GM18511 (cell line): ENCODE measurements at regions not wholly inside any gene's neighbourhood (a gene's known extent, or its start where the extent isn't known, plus 50 kb on each side); places are given as distances from the start of the nearest gene placed in this dataset.

Experiments used
- ATAC-seq: cut with Tn5 transposase; IDR thresholded peaks from one replicate; pipeline ENCODE4 v1.9.1; 2021; ENCODE audit warnings: mild to moderate bottlenecking, moderate library complexity; ENCODE audit not compliant: unreplicated experiment

DNA sequence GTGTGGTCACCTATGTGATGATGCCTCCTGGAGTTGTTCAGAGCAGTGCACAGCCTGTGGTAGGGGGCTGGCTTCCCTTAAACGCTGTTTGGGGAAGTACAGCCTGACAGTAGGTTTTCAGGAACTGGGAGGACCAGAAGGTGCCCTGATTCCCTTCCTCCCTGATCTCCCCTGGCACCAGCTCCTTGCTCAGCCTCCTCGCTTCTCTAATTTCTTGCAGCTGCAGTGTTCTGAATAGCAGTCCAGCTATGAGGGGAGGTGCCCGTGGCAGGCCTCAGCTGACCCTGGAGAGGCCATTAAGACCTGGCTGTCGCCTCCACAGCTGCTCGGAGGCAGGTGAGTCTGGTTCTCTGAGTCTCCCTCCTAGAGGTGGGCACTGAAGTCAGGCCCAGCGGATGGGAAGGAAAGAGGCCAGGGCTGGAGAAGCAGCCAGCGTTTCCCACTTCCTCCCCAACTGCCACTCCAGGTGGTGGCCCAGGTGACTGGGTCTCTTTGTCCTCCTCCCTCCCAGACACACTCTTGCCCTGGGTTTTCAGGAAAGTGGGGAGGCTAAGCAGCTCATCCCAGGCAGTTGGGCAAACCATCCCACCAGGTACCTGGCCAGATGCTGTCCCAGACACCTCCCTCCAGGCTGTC, 52.0 kb upstream of the RPL11 start:
- ATAC-seq = no peak

DNA sequence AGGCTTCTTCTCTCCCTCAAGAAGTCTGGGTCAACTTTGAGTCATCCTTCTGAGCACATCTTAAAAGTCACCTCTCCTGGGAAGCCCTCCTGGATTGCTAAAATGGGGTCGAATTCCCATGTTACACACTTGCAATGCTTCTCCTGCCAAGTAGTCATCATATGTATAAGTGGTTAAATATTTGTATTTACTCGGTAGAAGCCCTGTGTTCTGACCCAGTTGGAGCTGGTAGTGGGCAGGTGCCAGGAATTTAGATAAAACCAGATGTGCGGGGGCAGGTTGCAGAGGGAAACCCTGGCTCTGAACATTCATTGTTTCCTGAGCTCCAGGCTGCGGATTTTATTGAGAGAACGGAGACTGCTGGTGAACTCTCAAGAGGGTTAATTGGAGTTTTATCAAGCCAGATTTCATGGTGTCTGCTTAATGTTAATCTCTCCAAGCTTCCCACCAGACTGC, 52.8 kb upstream of the RPL11 start:
- ATAC-seq = no peak

DNA sequence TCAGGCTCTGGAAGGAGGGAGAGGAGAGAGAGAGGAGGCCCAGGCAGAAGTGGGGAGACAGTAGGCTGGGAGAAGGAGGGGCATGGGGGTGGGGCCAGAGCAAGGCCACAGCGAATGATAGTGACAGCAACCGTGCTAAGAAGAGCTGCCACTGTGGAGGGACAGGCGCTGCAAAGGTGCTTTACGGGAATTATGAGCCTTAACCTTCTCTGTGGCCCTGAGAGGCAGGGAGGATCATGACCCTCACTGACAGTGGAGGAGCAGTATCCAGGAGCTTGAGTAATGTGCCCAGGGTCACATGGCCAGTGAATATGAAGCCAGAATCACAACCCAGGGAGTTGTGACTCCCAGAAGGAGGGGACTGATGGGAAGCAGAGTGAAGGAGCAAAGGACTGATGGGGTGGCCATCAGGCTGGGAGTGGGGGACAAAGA, 53.4 kb upstream of the RPL11 start:
- no peak for ATAC-seq

DNA sequence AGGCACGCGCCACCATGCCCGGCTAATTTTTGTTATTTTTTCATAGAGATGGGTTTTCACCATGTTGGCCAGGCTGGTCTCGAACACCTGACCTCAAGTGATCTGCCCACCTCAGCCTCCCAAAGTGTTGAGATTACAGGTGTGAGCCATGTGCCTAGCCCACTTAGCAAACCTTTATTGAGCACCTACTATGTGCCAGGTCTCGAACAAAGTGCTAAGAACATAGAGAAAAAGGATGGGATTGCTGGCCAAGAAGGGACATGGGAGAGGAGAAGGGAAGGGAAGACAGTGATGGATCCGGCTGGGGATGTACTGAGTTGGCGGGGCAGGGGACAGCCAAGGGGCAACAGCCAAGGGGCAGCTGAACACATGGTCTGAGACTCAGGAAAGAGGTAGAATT, 55.6 kb upstream of the RPL11 start:
- no peak for ATAC-seq

DNA sequence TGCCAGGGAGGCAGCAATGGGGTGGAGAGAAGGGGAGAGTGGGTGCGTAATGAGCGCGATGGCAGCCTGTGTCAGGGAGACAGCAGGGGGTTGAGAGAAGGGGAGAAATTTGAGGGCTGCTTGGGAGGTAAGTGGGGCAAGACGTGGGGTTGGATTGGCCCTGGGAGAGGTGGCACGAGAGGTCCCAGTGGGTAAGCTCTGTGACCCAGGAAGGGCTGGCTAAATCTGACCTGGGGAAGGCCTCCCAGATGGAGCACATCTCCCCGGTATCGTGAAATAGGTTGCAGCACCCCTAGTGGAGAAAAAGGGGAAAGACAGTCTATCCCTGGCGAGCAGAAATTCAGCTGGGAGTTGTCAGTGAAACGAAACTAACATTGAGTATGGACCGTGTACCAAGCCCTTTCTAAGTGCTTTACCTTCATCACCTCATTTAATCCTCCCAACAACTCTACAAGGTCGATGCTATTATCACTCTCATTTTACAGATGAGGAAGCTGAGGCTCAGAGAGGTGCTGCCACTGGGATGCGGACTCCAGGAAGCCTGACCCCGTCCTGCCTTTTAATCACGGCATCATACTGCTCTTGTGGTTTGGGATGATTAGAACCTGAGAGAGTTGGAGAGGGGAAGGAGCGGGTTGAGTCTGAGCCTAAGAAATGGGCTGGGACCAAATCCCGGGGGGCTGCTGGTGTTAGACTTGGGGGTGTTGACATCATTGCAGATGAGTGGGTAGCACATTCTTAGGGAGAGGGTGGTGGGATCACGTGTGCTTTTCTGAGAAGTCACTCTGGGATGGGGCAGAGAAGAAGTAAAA, 56.6 kb upstream of the RPL11 start:
- ATAC-seq = no peak

DNA sequence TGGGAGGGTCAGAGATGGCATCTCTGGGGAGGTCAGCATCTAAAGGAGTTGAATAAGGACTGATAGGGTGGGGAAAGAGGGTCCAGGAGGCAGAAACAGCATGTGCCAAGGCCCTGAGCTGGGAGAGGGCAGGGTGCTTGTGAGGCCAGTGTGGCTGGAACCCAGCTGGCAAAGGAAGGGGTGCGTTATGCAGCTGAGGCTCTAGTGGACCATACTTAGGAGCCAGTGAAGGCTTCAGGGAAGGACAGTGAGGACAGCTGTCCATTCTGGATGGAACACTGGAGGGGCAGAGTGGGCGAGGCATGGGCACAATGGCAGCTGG, 57.1 kb upstream of the RPL11 start:
- no peak for ATAC-seq

DNA sequence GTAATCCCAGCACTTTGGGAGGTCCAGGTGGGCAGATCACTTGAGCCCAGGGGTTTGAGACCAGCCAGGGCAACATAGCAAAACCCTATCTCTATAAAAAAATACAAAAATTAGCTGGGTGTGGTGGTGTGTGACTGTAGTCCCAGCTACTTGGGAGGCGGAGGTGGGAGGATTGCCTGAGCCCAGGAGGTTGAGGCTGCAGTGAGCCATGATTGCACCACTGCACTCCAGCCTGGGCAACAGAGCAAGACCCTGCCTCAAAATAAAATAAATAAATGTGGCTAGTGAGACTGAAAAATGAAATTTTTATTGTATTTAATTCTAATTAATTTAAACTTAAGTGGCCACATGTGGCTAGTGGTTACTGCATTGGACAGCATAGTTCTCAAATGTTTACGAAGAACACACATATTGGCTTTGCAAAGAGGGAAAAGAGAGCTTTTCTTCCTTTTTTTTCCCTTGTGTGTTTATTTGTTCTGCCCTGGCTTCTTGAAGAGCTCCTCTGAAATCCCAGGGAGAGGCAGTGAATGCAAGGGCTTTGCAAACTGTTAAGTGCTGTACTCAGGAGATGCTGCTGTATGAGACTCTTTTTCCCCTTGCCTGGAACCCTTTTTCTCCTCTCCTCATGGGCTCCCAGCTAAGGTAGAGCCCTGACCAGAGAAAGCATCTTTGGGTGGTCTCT, 59.0 kb upstream of the RPL11 start:
- no peak for ATAC-seq

DNA sequence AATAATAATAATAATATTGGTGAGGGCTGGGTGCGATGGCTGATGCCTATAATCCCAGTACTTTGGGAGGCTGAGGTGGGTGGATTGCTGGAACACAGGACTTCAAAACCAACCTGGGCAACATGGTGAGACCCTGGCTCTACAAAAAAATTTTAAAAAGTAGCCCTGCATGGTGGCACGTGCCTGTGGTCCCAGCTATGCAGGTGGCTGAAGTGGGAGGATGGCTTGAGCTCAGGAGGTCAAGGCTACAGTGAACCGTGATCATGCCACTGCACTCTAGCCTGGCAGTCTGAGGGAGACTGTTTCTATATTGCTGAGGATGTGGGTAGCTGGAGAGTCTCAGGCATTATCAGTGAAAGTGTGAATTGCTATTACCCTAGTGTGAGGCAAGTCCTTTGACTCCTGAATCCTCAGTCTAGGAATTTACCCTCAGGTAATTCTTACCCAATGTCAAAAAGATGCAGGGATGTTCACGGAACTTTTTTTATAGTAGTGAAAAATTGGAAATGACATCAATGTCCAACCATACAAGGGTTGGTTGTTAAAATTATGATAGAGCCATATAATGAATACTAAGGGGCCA, 61.8 kb upstream of the RPL11 start:
- no peak for ATAC-seq

DNA sequence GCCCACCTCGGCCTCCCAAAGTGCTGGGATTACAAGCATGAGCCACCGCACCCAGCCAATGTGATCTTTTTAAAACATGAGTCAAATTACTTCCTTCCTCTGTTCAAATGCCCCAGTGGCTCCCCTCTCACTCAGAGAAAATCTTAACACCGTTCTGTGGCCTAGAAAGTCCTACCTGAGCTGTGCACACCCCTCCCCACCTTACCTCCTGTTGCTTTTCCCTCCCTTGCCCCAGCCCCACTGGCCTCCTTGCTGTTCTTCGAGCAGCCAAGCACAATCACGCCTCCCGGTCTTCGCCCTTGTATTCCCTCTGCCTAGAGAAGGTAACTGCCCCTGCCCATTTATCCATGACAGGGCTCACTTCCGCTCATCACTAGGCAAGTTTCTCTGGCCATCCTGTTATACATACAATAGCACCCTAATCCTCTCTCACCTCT, 62.6 kb upstream of the RPL11 start:
- ATAC-seq = no peak

DNA sequence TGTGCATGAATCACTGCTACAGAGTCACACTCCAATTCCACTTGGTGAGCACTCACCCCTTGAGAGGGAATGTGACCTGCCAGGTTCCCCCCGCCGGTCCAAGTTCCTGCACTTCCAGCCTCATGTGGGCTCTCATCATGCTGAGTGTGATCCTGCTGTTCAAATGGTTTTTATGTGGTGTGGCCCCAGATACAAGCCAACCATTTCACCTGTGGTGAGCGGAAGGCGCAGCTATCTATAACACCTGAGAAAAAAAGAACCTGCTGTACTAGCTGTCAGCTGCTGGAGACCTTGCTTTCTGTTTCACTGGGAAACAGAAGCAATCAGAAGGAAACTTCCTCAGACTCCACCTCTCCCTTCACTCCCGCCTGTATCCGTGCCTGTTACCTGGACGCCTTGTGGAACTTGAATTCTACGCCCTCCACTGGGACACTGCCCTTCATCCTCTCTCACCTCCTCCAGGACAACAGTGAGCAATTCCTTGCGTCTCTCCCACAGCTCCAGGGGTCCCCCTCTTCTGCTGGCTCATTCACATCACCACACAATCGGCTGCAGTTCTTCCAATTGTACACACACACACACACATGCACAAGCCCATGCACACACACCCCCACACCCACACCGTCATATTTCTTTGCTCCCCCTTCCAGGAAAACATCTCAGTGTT, 64.4 kb upstream of the RPL11 start:
- ATAC-seq = no peak

DNA sequence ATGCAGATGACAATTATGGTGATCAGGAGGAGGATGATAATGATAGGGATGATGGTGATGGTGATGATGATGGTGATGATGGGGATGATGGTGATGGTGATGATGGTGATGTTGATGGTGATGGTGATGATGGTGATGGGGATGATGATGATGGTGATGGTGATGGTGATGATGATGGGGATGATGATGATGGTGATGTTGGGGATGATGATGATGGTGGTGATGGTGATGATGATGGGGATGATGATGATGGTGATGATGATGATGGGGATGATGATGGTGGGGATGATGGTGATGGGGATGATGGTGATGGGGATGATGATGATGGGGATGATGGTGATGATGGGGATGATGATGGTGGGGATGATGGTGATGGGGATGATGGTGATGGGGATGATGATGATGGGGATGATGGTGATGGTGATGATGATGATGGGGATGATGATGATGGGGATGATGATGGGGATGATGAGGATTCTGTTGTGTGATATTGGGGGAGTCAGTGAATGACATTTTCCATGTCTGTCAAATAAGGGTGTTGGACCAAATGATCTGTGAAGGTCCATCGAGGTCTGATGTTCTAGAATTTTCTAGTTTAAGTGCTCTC, 65.6 kb upstream of the RPL11 start:
- ATAC-seq = no peak

DNA sequence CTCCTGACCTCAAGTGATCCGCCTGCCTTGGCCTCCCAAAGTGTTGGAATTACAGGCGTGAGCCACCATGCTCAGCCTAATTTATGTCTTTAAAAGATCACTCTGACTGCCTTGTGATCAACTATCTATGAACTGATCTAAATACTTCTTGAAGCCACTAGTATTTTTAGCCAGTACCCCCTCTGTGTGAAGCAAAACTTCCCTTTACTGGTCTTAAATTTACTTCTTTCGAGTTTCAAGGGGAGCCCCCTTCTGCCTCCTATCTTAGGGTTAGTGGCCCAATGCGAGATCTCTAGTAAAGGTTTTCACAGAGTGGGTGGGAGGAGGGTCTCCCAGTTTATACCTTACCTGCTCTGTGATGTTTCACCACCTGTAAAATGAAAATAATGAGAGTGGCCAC, 66.1 kb upstream of the RPL11 start:
- no peak for ATAC-seq

DNA sequence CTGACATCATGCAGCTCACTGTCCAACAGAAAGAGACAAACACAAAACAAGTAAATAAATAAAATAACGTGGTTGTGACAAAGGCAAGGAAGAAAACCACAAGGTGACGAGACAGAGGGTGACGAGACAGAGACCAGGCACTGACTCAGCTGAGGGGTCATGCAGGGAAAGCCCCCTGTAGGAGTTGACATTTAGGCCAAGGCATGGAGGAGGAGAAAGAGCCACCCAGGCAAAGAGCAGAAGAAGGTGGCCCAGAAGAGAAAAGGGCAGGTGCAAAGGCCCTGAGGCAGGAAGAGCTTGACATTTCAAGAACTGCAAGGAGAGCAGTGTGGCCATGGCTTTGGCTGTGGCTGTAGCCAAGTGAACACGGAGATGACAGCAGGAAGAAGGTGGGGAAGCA, 65.1 kb upstream of the ID3 start:
- no peak for ATAC-seq

DNA sequence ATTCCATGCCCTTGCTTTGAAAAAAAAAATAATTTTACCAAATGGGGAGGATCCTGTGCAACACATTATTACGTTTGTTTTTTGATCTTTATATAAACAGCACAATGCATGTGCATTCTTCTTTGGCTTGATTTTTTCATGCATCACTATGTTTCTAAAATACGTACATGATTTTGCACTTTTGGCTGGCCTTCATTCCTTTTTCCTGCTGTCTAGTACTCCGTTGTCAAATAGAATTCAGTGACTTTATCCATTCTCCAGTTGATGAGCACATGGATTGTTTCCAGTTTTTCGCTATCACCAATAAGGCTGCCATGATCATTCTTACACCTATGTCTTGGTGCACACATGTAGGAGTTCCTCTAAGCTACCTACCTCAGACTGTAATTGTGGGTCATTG, 63.0 kb upstream of the ID3 start:
- no peak for ATAC-seq

DNA sequence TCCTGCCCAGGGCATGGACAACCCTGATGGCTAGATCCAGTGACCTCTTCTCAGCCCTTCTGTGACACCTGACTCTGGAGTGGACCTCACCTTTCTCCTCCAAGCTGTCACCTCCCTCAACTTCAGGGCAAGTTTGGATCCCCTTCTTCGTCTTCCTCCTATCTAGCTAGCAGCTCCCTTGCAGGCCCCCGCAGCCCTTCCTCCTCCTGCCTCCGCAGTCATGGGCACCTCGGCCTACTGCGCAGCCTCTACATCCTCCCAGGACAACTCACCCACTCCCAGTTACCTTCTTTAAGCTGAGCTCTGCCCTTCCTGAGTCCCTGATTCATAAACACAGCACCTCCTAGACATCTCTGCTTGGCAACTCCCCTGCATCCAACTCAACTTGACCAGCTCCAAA, 61.3 kb upstream of the ID3 start:
- ATAC-seq = no peak

DNA sequence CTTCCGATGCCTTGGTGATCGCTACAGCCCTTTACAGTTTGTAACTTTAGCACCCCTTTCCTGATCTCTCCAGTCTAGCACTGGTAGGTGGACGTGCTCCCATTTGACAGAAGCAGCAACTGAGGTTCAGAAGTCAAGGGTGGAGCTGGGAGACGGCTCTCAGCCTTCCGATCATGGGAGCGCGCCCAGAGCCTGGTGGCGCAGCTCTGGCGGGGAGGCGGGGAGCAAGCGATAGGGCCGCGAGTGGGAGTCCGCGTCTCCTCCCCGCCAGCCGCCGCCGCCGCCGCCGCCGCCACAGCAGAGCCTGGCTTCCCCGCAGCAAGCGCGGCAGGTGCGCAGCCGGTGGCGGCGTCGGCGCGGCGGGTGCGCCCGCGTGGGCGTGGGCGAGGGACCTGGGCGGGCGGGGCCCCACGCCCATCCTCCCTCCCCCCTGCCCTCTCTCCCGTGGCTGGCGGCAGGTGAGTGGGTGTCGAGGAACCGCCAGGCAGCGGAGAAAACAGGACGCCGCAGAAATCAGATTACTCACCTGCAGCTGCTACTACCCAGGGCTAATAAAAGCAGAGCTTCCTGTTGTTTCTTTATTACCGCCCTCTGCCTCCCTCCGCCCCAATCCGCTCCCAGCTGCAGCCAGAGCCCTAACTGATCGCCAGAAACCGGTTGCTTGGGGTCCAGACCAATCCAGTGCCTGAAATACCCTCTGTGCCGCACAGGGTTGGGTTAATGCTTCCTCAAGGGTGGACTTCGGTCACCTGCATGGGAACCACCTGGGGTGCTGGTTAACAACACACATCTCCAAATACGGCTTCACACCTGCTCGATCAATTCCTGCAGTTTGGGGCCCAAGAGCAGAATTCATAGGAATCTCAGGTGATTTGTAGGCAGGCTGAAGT, 60.2 kb upstream of the ID3 start:
- ATAC-seq = peak; percentile 76

DNA sequence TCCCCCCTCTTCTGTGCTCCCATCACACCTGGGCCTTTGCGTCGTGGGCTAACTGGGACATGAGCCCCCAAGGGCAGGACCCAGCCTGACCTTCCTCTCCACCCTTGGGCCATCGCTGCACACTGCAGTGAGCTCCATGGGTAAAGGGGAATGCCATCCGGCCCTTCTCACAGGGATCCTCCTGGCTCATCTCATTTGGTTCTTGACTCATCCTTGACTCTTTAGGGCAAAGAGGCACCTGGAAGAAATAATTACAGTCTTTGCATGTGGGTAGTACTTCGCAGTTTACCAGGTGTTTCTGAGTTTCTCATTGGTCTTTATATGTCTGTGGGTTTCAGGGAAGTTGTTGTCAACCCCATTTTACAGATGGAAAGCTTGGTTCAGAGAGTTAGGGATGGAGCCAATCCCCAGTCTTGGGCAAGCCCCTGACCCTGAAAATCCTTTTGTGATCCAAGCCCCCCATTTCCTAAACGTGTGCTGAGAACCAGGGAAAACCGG, 59.3 kb upstream of the ID3 start:
- no peak for ATAC-seq

DNA sequence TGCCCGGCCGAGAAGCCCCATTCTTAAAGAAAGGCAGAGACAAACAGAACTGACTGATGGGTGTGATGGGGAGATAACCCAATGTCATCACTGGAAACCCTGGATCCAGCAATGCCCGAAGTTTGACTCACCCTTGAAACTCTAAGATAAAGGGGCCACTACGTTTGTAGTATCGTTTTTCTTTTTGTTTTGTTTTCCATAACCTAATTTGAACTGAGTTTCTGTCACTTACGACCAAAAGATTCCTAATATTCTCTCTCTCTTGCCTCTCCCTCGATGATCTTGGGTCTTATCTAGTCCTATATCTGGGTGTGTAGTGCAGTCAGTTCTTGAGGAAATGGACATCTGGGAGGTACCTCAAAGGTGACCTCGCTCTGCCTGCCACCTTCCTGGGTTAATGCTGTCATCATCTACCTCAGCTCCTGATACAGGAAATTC, 57.8 kb upstream of the ID3 start:
- ATAC-seq = no peak

DNA sequence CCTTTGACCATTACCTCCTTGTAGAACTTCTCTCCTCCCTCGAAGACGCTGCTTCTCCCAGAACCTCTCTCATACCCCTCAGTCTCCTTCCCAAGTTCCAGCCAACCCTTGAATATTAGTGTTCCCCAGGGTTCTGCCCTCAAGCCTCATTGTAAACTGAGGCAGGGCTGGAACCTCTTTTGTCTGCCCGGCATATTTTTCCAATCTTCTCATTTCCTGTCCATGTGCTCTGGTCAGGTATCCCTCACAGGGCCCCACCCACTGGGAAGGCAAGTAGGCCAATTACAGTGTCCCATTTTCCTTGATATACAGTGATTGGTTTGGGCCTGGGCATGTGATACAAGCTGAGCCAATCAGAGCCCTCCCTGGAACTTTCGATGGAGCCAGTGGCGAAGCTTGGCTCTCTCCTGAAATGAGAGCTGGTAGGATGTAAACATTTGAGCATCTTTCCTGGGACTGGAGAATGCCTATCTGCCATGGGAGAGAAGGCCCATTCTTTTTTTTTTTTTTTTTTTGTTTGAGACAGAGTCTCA, 57.1 kb upstream of the ID3 start:
- no peak for ATAC-seq
